Fibroblast of villous mesenchyme (primary cell): ENCODE measurements at regions not wholly inside any gene's neighbourhood (a gene's known extent, or its start where the extent isn't known, plus 50 kb on each side); places are given as distances from the start of the nearest gene placed in this dataset.

Experiments
- DNase-seq: peaks from one replicate; pipeline ENCODE4 v3.0.0-alpha.2; 2010; ENCODE audit warnings: low read depth
- H3K4me3 ChIP-seq: 2 replicates; pipeline ENCODE4 v1.5.1; 2011; ENCODE audit warnings: low read depth, mild to moderate bottlenecking, low read length
- TF ChIP-seq, protein P1 (sequence below): IDR thresholded peaks from 2 replicates; pipeline ENCODE4 v1.5.1; 2012; ENCODE audit warnings: low read depth, mild to moderate bottlenecking, low read length; ENCODE audit not compliant: insufficient read depth

DNA sequence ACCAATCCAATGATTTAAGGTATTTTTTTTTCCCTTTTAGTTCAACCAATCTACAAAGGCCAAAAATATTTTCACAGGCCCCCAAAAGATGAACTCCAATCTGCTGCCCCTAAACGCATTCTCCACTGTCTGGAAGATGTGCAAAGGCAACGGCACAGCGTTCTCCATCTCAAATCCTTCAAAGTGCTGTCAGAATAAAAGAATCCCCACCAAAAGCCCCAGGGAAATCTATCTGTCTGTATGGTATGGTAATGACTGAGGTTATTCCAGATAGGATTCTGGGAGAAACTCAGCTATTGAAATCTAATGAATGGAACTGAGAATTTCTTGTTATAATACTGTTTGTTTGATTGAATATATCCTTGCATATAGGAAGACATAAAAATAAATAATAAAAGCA lies 217.8 kb upstream of the CCN2 start:
- no peak overlapping the region for H3K4me3 ChIP-seq
- no peak for DNase-seq
- TF ChIP-seq, protein P1, sequence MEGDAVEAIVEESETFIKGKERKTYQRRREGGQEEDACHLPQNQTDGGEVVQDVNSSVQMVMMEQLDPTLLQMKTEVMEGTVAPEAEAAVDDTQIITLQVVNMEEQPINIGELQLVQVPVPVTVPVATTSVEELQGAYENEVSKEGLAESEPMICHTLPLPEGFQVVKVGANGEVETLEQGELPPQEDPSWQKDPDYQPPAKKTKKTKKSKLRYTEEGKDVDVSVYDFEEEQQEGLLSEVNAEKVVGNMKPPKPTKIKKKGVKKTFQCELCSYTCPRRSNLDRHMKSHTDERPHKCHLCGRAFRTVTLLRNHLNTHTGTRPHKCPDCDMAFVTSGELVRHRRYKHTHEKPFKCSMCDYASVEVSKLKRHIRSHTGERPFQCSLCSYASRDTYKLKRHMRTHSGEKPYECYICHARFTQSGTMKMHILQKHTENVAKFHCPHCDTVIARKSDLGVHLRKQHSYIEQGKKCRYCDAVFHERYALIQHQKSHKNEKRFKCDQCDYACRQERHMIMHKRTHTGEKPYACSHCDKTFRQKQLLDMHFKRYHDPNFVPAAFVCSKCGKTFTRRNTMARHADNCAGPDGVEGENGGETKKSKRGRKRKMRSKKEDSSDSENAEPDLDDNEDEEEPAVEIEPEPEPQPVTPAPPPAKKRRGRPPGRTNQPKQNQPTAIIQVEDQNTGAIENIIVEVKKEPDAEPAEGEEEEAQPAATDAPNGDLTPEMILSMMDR = no peak

DNA sequence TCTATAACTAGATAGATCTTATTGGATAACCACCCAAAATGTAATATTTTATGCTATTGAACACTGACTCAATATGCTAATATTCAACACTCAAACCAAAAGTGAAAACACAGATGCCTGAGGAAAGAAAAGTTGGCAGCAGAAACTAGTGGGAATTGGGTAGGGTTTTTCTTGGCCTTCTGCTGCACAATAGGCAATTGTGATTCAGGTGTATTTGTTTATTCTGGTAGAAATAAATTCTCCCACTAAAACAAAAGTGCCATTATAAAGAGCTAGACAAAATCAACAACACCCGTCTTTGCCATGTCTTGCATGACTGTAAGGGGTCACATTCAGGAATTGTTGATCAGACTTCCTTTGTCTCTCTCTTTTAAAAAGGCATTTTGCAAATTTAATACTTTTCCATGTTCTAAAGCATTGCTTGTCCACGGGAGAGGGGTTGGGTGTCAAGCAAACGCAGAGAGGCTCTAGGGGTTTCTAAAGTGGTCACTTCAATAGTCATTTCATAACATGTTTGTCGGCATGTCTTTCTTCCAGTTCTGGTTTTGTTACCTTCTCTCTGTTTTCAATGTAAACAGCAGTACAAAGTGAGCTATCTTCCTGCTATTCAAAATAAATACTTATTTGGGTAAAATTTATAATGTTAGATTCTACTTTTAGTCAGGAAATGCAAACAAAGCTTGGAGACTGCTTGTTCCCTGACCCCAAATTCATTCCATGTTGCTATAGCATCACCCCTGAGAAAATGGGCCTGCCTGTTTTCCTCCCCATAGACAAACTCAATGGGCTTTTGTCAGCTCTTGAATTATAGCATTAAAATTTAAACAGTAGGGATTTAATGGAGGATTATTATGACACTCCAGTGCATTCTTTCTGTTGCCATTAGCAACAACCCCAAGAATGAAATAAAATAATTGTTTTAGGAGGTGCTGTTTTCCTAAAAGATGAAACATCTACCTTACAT lies 217.0 kb upstream of the CCN2 start:
- peak; percentile 49 for DNase-seq
- no peak overlapping the region for H3K4me3 ChIP-seq
- TF ChIP-seq, protein P1 = no peak

- TF ChIP-seq, protein P1 = no peak
- no peak overlapping the region for H3K4me3 ChIP-seq
These were observed 215.4 kb upstream of the CCN2 start for GRCh38 chr6:132166526-132167051.

DNA sequence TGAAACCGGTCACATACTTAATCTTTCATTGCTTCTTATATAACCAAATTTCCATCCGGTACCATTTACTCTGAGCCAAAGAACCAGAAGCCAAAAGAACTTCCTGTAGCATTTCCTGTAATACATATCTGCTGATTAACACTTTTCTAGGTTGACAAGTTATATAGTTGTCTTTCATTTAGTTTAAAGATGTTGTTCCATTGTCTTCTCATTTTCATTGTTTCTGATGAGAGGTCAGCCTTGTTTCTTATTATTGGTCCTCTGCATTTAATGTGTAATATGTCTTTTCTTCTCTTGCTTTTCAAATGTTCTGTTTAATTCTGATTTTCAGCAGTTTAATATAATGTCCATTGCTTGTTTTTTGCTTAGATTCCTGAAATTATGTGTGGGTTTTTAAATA lies 214.5 kb upstream of the CCN2 start:
- TF ChIP-seq, protein P1 = no peak
- DNase-seq = no peak
- no peak overlapping the region for H3K4me3 ChIP-seq

More at GRCh38 chr6:132166526-132167051, 215.4 kb upstream of the CCN2 start:
- no peak for DNase-seq

GRCh38 chr6:132161283-132161682 lies 210.1 kb upstream of the CCN2 start:
- TF ChIP-seq, protein P1 = peak; percentile 70
- peak; percentile 62 for DNase-seq
- no peak overlapping the region for H3K4me3 ChIP-seq

DNA sequence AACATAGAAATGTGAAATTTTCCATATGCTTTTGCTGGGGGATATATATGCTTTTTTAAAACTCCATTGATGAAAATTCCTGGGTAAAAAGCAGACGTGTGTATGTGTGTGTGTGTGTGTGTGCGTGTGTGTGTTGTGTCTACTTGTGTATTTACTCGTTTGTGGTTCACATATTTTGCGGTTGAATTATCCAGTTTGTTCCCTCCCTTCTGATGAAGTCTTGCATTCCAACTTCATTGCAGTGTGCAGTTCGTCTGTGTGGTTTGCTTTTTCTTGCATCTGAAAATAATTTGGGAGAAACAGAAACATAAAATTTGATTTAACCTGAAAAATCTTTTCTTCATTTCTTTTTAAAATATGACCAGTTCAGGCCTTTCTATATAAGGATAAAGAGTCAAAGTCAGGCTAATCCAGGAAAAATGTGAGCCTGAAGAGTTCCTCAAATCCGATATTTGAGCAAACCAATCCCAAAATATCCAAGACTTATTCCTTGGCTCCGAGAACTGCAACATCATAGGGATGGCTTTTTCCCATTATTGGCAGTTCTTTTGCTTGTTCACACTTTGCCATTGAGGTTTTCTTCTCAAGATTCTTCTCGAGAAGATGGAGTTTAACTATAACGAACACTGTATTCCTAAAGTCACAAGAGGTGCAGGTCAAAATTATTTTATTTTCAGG lies 202.2 kb upstream of the CCN2 start:
- peak; percentile 94 for DNase-seq
- peak overlapping the region; percentile 3 for H3K4me3 ChIP-seq
- TF ChIP-seq, protein P1 = no peak
